Ishikawa (cell line): ENCODE measurements at regions not wholly inside any gene's neighbourhood (a gene's known extent, or its start where the extent isn't known, plus 50 kb on each side); places are given as distances from the start of the nearest gene placed in this dataset.

Experiments used
- CEBPB ChIP-seq: IDR thresholded peaks from 2 replicates; pipeline ENCODE4 v1.6.1; 2012
- EGR1 ChIP-seq: IDR thresholded peaks from 2 replicates; pipeline ENCODE4 v1.6.1; 2012
- EP300 ChIP-seq: IDR thresholded peaks from 2 replicates; pipeline ENCODE4 v1.6.1; 2012; ENCODE audit warnings: borderline replicate concordance
- MAX ChIP-seq: IDR thresholded peaks from 2 replicates; pipeline ENCODE4 v1.6.1; 2012
- REST ChIP-seq: IDR thresholded peaks from 2 replicates; pipeline ENCODE4 v1.6.1; 2012; ENCODE audit warnings: low read depth, mild to moderate bottlenecking
- TAF1 ChIP-seq: IDR thresholded peaks from 2 replicates; pipeline ENCODE4 v1.6.1; 2012; ENCODE audit warnings: low read depth, mild to moderate bottlenecking
- TEAD4 ChIP-seq: IDR thresholded peaks from 2 replicates; pipeline ENCODE4 v1.6.1; 2012
- USF1 ChIP-seq: IDR thresholded peaks from 2 replicates; pipeline ENCODE4 v1.6.1; 2012
- YY1 ChIP-seq: IDR thresholded peaks from 2 replicates; pipeline ENCODE4 v1.6.1; 2012; ENCODE audit warnings: low read depth

GRCh38 chr16:85181739-85182129 lies 69.5 kb upstream of the CIBAR2 start:
- TF ChIP-seq YY1: no peak
- TF ChIP-seq REST: no peak
- TF ChIP-seq EP300: no peak
- no peak for TF ChIP-seq TAF1
- TF ChIP-seq MAX: no peak
- TF ChIP-seq TEAD4: no peak
- TF ChIP-seq USF1: no peak
- TF ChIP-seq EGR1: no peak
- no peak for TF ChIP-seq CEBPB
